Erythroblast (primary cell): ENCODE measurements at regions not wholly inside any gene's neighbourhood (a gene's known extent, or its start where the extent isn't known, plus 50 kb on each side); places are given as distances from the start of the nearest gene placed in this dataset.

Source experiments
- DNase-seq, 2 experiments: peaks; one replicate each; lab custom pipeline; 2025; lab: John Stamatoyannopoulos, UW
- GATA1 ChIP-seq: IDR thresholded peaks from 2 replicates; pipeline ENCODE4 v1.6.1; 2011; ENCODE audit warnings: low read depth, mild to moderate bottlenecking, control low read depth, low read length, moderate library complexity
- POLR2A ChIP-seq: IDR thresholded peaks from 2 replicates; pipeline ENCODE4 v1.6.1; 2011; ENCODE audit warnings: mild to moderate bottlenecking, low read length

DNA sequence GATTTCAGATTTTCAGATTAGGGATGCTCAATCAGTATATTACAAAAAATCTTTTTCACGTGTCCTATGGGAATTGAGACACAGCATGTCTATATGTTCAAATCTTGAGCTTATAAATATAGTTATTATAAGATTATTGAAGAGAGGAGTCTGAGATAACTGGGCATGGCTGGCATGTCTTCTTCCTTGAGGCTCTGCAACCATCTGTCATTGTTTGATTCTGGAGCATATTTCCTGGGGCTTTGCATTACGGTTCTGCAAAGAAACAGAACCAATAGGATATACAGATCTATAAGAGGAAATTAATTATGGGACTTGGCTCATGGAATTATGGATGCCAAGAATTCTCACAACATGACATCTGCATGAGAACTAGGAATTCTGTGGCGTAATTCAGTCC lies 386.1 kb downstream of the SOCS6 start:
- no peak for DNase-seq
- TF ChIP-seq POLR2A (no peak), GATA1 (no peak)

- TF ChIP-seq GATA1 (no peak), POLR2A (no peak)
- DNase-seq = no peak
Observed at GRCh38 chr18:70673831-70674230, 385.0 kb downstream of the SOCS6 start.

GRCh38 chr18:70672581-70672980 lies 383.7 kb downstream of the SOCS6 start:
- no peak for DNase-seq
- TF ChIP-seq POLR2A (no peak), GATA1 (no peak)

DNA sequence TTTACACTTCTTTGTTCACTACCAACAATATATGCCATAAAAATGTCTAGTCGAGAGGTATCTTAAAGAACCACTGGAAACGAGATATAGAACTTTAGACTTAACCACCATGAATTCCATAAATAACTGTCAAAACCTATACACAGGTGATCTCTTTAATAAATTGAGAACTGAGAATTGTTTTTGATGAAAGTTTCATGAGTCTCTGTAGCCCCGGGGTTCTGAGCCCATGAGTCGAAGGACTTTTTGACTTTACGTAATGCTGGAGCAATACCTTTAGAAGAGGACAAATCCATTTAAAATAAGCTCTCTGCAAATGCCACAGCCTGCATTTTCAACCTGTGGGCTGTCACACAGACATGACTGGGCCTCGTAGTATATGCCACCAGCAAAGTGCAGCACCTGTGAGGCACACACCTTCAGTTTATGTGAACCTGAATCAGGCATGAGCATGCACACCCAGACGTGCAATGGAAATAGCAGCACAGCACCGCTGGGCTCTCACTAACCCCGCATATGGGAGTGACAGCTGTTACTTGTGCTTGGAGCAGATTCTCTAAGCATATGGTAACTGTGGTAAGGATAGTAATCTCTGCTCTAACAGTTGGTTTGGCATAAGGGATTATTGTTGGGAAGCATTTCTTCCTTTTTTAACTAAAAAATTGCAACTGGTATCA lies 383.2 kb downstream of the SOCS6 start:
- TF ChIP-seq POLR2A (no peak), GATA1 (no peak)
- no peak for DNase-seq

DNA sequence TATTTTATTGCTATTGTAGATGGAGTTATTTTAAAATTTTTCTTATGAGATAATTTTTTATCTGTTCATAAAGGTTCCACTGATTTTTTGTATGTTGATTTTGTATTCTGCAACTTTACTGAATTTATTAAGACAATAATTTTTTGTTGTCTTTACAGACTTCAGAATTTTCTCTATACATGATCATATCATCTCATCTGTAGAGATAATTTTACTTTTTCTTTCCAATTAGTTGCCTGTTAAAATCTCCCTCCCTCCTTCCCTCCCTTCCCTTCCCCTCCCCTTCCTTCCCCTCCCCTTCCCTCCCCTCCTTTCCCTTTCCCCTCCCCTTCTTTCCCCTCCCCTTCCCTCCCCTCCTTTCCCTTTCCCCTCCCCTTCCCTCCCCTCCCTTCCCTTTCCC lies 378.1 kb downstream of the SOCS6 start:
- DNase-seq = no peak
- TF ChIP-seq POLR2A (no peak), GATA1 (no peak)

DNA sequence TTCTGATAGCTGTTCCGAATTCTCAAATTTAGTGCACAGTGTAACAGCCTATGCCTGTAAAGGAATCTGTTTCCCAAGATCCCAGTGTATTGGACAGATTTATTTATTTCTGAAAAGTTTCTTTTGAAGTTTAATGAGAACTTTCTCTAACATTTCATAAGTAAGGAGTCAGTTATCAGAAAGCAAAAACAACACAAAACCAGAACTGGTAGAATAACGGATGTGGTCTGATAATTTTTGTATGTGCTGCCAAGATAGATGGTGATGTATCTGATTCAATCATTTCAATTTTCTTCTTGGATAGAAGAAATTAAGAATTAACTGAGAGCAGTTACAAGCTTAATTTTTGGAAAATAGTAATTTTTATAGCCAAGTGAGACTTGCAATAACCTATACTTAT lies 374.3 kb downstream of the SOCS6 start:
- no peak for DNase-seq
- TF ChIP-seq POLR2A (no peak), GATA1 (no peak)

- TF ChIP-seq GATA1 (no peak), POLR2A (no peak)
- no peak for DNase-seq
Observed at GRCh38 chr18:70662588-70662987, 373.7 kb downstream of the SOCS6 start.

GRCh38 chr18:70659036-70659925 lies 370.4 kb downstream of the SOCS6 start:
- DNase-seq = peak; percentile 60 to 83
- no peak for TF ChIP-seq POLR2A
- TF ChIP-seq GATA1 = no peak

- TF ChIP-seq POLR2A (no peak), GATA1 (no peak)
Observed at GRCh38 chr18:70653671-70654070, 364.8 kb downstream of the SOCS6 start.

DNA sequence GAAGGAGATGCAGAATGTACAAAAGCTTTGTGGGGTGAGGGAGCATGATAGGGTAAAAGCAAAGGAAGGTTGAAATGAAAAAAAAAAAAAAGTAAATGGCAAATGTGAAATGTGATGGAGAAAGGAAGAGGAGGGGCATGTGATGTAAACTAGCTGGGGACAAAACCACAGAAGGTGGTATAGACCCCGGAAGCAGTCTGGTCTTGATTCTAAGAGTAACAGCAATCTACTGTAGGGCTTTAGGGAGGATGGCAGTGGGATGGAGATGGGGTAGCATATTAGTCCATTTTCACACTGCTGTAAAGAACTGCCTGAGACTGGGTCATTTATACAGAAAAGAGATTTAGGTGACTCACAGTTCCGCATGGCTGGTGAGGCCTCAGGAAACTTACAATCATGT lies 362.0 kb downstream of the SOCS6 start:
- TF ChIP-seq GATA1 (no peak), POLR2A (no peak)
- DNase-seq = no peak

More at GRCh38 chr18:70653671-70654070, 364.8 kb downstream of the SOCS6 start:
- DNase-seq = peak; percentile 40 to 77

- TF ChIP-seq GATA1 (no peak), POLR2A (no peak)
- DNase-seq = no peak
Observed at GRCh38 chr18:70649683-70650082, 360.8 kb downstream of the SOCS6 start.

- DNase-seq = no peak
Observed at GRCh38 chr18:70645971-70646370, 357.1 kb downstream of the SOCS6 start.

GRCh38 chr18:70643812-70644211 lies 355.0 kb downstream of the SOCS6 start:
- TF ChIP-seq POLR2A = no peak
- TF ChIP-seq GATA1 = no peak
- DNase-seq = no peak

More at GRCh38 chr18:70645971-70646370, 357.1 kb downstream of the SOCS6 start:
- TF ChIP-seq POLR2A (no peak), GATA1 (no peak)

GRCh38 chr18:70641156-70641775 lies 352.4 kb downstream of the SOCS6 start:
- DNase-seq = no peak
- TF ChIP-seq GATA1 = no peak
